GM18517 (cell line): ENCODE measurements at regions not wholly inside any gene's neighbourhood (a gene's known extent, or its start where the extent isn't known, plus 50 kb on each side); places are given as distances from the start of the nearest gene placed in this dataset.
"Not testable (repeated sequence)": the region's sequence is repeated elsewhere in the genome, so short reads cannot be mapped to it uniquely, and the experiment has no call there.

ENCODE experiments used
- ATAC-seq: cut with Tn5 transposase; IDR thresholded peaks from one replicate; pipeline ENCODE4 v1.9.1; 2021; ENCODE audit warnings: mild to moderate bottlenecking, moderate library complexity; ENCODE audit not compliant: unreplicated experiment

DNA sequence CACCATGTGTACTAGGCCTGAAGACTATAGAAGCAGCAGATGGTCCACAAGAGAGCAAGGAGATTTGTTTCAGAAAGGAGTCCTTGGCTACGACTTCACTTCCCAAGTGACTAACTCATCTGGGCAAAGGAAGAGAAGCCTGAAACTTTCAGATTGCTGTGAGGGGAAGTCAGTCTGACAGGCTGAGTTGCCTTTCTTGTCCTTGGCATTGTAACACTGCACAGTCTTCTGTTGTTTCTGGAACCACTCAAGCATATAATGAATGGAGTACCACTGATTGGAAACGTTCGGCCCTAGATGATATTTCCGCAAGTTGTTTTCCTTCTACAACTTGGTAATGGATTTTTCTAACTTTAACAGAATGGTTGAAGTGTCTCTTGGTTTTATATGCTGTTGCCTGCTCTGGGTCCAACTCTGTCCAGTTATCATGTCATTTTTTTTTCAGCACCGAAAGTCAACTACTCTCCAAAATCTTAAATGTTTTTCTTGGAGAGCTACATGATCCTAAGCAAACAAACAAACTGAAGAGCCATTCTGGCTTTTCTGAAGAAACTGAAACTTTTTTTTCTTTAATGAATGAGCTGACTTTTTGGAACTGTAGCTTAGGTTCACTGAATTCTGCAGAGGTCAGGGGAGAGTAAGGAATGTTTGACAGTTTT is 685.7 kb downstream of the MECOM start:
- ATAC-seq, result no peak

DNA sequence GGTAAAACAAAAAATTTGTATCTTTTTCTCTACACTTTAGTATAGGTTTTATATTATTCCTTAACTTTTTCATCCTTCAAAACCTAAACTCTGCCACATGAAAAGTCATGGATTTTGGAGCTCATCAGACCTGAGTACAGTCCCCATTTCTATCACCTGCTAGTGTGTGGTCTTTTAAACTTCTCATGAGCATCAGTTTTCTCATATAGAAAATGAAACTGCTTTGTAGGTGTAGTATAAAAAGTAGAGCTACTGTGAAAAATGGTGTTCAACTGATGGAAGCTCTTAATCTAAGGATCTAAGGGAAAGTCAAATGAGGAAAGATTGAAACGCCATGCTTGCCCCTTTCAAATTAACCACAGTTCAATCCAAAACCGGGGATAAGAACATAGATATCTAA is 686.5 kb downstream of the MECOM start:
- ATAC-seq, result no peak

DNA sequence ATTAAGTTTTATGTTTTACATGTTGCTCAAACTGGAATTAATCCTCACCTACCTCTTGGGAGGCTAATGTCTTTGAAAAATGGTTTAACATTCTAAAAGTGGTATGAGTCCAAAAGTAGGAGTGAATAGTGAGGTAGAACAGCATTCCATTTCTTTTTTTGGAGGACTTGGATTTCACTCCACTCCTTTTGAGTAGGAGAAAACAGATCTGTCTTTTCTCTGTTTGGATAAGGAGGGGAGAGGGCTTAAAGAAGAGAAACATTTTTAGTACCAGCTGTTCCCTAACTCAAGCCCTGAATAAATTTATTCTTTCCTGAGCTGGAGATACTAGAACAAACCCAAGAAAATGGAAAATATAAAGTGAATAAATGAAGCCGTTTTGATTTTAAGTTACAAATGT is 687.9 kb downstream of the MECOM start:
- no peak for ATAC-seq

DNA sequence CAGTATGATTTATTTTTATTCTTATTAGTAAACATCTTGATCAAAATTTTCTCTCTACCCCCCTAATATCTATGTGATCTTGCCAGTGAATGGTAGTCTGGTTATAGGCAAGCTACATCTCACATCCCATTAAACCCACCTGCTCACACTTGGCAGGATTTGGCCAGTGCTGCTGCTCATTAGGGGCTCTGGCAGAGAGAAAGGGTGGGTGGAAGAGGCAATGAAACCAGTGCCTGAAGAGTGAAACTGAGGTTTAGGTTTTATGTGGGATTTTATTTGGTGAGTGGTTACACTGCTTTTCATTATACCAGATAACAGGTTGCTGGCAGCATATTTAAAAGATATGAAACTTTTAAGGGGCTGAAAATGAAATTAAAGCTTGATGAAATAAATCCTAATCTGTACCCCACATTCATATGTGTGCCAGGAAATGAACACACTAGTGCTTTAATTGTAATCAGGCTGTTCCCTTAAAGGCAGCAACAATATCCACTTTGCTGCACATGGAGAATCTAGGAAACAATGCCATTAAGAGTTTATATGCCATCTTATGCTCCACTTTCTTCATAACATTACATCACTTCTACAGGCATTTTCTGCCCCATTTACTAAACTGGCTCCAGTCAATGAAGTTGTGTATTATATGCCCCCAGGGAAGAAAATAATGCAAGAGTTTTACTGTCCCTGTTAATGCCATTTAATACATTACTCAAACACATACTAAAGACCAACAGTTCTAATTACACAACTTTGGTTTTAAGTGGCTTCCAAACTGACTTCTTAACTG is 688.7 kb downstream of the MECOM start:
- ATAC-seq, result no peak

DNA sequence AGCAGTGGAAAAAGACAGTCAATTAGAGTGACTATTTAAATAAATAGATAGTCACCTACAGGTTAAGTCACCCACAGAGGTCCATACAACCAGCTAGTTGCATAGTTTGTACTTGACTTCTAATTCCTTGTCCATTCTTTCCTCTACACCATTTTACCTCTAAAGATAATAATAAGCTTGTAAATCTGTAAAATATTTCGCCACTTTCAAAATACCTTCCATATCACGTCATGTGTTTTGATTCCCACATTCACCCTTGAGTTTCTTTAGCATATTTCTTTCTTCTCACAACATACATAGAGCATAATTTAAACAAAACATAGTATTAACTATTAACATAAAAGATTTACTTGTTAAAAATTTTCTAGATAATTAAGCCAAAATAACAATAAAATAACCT is 689.6 kb downstream of the MECOM start:
- ATAC-seq, result no peak

DNA sequence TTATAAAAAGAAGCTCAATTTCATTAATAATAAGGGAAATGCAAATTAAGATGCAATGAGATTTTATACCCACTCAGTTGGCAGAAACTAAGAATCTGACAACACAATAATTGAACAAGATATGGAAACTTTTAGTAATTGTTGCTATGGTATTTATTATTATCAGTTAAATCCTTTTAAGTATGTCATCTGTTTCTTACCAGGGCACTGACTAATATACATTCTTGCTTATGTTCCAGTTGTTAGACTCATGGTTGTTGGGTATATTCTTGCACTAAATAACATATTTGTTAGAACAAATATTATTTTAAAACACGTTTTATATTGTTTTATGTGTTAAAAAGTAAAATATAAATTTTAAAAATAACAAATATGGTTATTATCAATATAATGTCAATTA is 690.3 kb downstream of the MECOM start:
- no peak for ATAC-seq

DNA sequence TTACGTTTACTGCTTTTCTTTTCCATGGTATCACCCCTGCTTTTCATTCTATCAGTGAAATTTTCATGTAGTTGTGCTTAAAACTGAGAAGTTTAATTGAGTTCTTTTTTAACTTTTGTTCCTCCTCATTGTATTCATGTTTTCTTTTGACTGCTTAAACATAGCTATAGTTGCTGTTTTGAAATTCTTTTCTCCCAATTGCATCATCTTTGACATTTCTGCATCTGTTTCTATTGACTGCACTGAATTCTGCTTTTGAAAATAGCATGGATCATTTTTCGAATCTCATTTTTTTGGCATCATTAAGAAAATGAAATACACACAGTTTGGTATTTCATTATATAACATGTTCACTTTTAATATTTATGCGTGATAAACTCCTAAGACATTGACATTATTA is 694.9 kb downstream of the MECOM start:
- no peak for ATAC-seq

DNA sequence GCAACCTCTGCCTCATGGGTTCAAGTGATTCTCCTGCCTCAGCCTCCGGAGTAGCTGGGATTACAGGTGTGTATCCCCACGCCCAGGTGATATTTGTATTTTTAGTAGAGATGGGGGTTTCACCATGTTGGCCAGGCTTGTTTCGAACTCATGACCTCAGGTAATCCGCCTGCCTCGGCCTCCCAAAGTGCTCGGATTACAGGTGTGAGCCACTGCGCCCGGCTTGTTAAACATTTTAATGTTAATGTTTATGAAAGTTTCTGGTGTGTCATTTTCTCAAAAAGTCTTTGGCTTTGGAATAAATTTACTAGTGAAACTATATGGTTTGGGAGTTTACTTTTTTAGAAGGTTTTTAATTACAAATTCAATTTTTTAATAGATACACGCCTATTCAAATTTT is 698.8 kb downstream of the MECOM start:
- no peak for ATAC-seq

DNA sequence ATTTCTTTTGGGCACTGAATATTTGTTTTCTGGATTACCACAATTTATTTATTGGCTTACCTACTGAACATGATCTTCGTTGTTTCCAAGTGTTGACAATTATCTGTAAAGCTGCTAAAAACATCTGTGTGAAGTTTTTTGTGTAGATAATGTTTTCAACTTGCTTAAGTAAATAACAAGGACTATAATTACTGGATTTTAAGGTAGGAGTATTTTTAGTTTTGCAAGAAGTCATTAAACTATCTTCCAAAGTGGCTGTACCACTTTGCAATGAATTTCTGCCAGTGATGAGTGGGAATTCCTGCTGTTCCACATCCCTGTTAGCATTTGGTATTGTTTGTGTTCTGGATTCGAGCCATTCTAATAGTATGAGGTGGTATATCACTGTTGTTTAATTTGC is 702.2 kb downstream of the MECOM start:
- no peak for ATAC-seq

DNA sequence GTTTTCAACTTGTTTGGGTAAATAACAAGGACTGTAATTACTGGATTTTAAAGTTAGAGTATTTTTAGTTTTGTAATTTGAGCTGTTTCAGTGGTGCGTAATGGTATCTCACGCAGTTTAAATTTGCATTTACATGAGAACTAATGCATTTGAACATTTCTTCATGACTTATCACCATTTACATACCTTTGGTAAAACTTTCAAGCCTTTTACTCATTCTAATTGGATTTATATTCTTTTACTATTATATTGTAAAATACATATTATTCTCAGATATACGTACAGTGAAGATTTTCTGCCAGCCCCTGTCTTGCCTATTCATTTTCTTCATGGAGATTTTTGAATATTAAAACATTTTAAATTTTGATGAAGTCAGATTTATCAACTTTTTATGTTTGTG is 703.8 kb downstream of the MECOM start:
- ATAC-seq, result no peak

DNA sequence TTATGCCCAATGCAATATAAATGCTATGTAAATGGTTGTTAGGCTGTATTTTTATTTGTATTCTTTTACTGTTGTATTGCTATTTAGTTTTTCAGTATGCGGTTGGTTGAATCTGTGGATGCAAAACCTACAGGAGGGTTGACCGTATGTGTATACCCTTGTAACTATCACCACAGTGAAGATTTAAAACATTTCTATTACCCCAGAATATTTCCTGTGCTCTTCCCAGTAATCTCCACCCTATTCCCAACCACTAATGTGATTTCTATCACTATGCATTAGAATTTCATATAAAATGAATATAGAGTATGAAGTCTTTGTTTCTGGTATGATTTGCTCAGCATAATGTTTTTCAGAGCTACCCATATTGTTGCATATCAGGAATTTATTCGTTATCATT is 705.0 kb downstream of the MECOM start:
- ATAC-seq, result no peak

DNA sequence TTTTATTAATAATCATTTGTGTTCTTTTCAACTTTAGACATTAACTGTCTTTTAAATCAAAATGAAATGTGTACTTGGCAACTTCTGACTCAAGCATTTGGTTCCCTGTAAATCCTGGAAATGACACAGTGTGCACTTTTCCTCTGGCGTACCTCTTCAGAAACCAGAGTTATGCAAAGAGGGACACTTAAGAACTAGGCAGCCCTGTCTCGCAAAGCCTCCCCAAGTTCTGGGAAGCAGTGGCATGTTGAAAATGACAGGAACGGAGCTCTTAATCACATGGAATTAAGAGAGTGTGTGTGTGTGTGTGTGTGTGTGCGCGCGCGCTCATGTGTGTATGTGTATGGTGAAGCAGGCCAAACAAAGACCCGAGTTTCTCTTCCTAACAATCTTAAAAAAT is 707.4 kb downstream of the MECOM start:
- no peak for ATAC-seq

DNA sequence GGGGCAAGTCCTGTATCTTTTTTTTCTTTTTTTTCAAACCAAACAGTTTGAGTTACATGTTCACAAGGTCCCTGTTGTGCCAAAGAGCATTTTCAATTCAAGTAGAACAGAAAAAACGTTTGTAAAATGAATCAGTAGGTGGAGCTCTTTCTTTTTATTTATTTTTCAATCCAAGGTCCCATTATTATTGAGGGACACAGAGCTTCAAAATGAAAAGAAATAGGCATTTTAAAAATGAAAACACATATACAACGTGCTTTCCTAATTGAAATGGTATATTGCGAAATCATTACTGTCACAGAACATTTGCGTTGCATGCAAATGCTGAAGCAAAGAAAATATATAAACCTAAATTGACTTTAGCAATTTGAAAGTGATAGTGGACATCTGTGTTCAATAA is 711.0 kb downstream of the MECOM start:
- ATAC-seq, result no peak

DNA sequence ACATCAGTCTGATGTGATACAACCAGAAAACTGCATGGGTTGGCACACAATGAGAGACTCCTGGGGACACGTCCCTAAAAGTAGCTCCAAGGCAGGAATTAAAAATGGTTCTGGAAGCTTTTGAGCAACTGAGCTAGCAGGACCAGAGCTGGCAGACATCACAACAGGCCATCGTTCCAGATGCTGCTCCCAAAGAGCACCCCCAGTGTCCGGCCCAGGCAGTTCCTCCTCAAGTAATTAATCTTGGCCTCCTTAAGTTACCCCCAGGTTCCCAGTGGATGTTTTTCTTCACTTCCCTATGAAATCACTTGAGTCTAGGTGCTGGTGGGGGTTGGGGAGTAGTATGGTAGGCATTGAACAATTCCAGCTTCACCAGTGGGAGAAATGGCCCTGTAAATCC is 711.6 kb downstream of the MECOM start:
- no peak for ATAC-seq

DNA sequence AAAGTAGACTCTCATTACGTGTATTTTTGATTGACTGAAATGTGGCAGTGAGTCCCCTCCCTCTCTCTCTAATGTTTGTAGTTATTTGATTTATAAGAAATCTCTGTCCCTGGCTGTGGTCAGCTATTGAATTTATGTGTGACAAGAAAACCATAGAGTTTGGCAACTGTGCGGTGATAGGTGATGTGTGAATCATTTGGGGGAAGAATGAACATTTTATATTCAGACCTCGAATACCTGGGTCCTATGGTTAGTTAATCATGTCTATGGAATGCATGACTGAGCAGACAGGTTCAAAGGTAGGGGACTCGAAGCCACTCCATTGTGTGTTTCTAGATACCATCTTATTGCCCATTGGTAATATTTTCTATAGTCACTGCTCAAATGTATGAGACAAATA is 712.1 kb downstream of the MECOM start:
- no peak for ATAC-seq

DNA sequence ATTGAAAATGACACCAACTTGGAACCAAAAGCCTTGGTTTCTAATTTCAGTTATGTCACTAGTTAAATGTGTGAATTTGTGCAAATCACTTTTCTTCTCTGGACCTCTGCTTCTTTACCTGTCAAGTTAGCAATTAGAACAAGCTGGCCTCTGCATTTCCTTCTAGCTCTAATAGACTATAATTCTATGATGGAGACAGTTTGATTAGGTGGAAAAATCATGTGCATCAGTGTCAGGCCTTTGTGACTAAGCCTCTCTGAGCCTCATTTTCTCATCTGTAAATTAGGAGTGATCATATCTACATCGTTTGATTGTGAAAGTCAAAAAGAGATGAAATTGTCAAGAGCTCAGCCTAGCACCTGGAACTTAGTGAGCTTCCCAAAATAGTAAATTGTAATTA is 712.9 kb downstream of the MECOM start:
- no peak for ATAC-seq

DNA sequence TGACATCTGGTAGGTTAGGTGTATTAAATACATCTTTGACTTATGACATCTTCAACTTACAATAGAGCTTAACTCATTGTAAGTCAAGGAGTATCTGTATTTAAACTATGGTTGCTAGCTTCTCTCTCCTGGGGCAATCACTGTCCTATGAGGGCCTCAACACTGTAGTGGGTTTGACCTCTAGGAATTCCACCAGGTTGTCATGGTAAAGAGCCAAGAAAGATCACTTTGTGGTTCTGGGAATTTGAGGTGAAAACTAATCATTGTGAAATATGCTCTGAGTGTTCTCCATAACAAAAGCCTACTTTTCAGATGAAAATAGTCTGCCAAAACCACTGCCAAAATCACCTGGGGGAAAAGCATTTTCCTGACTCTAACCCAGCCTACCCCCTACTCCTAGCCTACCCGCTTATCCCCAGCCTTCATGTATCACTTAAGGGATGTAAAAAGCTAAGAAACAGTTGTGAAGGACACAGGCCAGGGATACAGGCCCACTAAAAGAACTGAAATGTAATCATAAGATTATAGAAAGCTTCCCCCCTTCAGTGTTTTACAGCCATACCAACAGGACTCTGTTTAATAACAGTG is 723.8 kb downstream of the MECOM start:
- no peak for ATAC-seq

DNA sequence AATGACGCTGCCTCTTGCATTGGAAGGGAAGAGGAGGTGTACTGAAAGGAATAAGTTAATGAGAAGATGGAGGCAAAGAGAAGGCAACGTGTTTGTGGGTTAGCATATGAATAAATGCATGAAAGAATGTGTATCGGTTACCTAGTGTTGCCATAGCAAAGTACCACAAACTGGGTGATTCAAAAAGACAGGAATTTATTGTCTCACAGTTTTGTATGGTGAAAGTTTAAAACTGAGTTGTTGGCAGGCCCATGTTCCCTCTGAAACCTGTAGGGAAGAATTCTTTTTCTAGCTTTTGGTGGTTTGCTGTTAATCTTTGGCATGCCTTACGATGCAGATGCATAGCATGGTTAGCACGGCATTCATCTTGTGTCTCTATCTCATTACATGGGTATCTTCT is 729.9 kb downstream of the MECOM start:
- ATAC-seq, result no peak

DNA sequence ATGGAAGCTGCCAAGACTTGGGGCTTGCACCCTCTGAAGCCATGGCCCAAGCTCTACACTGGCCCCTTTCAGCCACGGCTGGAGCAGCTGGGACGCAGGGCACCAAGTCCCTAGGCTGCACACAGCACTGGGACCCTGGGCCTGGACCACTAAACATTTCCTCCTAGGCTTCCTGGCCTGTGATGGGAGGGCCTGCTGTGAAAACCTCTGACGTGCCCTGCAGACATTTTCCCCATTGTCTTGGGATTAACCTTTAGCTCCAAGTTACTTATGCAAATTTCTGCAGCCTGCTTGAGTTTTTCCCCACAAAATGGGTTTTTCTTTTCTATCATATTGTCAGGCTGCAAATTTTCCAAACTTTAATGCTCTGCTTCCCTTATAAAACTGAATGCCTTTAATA is 733.5 kb downstream of the MECOM start:
- not testable (repeated sequence) for ATAC-seq

DNA sequence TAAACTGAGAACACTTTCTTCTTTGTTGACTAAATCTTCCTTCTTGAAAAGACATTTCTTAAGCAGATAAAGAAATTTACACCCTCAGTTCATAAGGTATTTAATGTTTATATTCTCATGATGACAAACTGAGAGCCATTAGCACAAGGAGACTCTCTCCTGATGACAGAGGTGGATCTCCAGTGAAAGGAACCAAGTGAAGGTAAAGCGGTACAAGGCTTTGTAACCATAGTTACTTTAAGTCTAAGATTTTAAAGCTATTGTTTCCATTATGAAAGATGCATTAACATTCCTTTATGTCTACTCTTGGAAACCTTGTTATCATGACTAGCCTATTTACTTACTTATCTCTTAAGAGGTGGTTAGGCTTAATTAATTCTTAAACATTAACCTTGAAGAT is 737.1 kb downstream of the MECOM start:
- ATAC-seq, result no peak

DNA sequence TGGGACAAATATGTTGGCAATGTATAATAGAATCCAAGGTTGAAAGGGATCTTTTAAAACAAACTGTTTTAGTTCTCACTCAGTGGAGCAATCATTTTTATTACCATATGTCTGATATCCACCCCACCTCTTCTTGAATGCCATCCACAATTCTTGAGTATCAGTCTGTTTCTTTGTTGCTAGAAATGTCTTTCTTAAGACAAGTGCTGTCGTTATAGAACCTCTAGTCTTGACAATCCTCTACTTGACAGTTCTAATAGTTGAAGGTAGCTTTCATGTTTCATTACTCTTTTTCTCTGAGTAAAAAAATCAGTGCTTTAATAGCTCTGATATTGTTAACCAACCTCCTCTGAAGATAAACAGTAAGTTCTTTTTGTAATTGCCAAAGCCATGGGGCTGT is 737.9 kb downstream of the MECOM start:
- no peak for ATAC-seq

DNA sequence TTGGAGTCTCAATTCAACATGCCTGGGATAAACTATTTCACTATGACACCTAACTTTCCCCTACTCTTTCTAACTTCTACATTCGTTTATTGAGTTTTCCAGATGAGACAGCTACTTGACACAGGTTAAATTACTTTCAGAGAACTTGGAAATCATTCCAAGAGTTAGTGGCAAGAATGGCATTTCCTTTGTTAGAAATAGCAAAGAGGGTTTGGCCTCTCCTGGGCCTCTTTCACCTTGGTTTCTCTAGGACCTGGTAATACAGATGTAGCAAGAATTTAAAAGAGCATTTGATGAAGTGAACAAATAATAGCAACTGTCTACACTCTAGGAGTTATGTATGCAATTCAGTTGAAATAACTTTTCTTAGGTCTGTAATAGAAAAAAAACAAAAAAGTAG is 748.9 kb downstream of the MECOM start:
- no peak for ATAC-seq
